Loucy (cell line): ENCODE measurements at regions not wholly inside any gene's neighbourhood (a gene's known extent, or its start where the extent isn't known, plus 50 kb on each side); places are given as distances from the start of the nearest gene placed in this dataset.

Source experiments
- H2AFZ ChIP-seq: fragments of 200-600 bp; sonication (generic); 2 replicates; pipeline ENCODE4 v1.6.0; 2016; ENCODE audit warnings: antibody characterized with exemption, mild to moderate bottlenecking, low read length, moderate library complexity
- H3F3A ChIP-seq: fragments of 200-600 bp; 2 replicates; pipeline ENCODE4 v1.6.0; 2016; ENCODE audit warnings: antibody characterized with exemption, low read depth, mild to moderate bottlenecking
- H3K27me3 ChIP-seq: fragments of 200-600 bp; sonication (generic); 2 replicates; pipeline ENCODE4 v1.6.1; 2014; ENCODE audit warnings: low read length, mild to moderate bottlenecking; ENCODE audit not compliant: insufficient read depth, poor library complexity, severe bottlenecking
- H3K36me3 ChIP-seq: fragments of 200-600 bp; sonication (generic); 2 replicates; pipeline ENCODE4 v1.6.1; 2016; ENCODE audit warnings: low read length; ENCODE audit not compliant: insufficient read depth
- H3K4me1 ChIP-seq: fragments of 200-600 bp; sonication (generic); 2 replicates; pipeline ENCODE4 v1.5.1; 2014; ENCODE audit warnings: low read length, mild to moderate bottlenecking; ENCODE audit not compliant: insufficient read depth, poor library complexity, severe bottlenecking
- H3K4me2 ChIP-seq: fragments of 200-600 bp; sonication (generic); 2 replicates; pipeline ENCODE4 v1.6.0; 2014; ENCODE audit warnings: antibody characterized with exemption, low read length, low read depth, mild to moderate bottlenecking; ENCODE audit not compliant: poor library complexity, severe bottlenecking
- H3K4me3 ChIP-seq: fragments of 200-600 bp; sonication (generic); 2 replicates; pipeline ENCODE4 v1.5.1; 2014; ENCODE audit warnings: low read length, mild to moderate bottlenecking, mixed read lengths; ENCODE audit not compliant: poor library complexity, severe bottlenecking
- H3K79me2 ChIP-seq: fragments of 200-600 bp; sonication (generic); 2 replicates; pipeline ENCODE4 v1.6.1; 2014; ENCODE audit warnings: low read length; ENCODE audit not compliant: insufficient read depth
- H3K9ac ChIP-seq: fragments of 200-600 bp; sonication (generic); 2 replicates; pipeline ENCODE4 v1.6.0; 2014; ENCODE audit warnings: mild to moderate bottlenecking, low read depth, low read length, moderate library complexity; ENCODE audit not compliant: poor library complexity, severe bottlenecking
- H3K9me2 ChIP-seq: fragments of 200-600 bp; sonication (generic); replicated peaks from 2 replicates; pipeline ENCODE4 v1.6.1; 2016; ENCODE audit warnings: low read depth, low read length, mixed read lengths
- H3K9me3 ChIP-seq: fragments of 200-600 bp; sonication (generic); 2 replicates; pipeline ENCODE4 v1.6.1; 2014; ENCODE audit warnings: mild to moderate bottlenecking, antibody characterized with exemption, low read length, low read depth; ENCODE audit not compliant: insufficient read depth
- H4K20me1 ChIP-seq: fragments of 200-600 bp; sonication (generic); 2 replicates; pipeline ENCODE4 v1.6.0; 2014; ENCODE audit warnings: antibody characterized with exemption, low read length, mild to moderate bottlenecking; ENCODE audit not compliant: insufficient read depth, poor library complexity, severe bottlenecking
- EZH2phosphoT487 ChIP-seq: fragments of 200-600 bp; IDR thresholded peaks from 2 replicates; pipeline ENCODE4 v1.6.1; 2018; ENCODE audit warnings: antibody characterized with exemption, mild to moderate bottlenecking, moderate library complexity, borderline replicate concordance
- TF ChIP-seq, protein P1 (sequence below): fragments of 200-600 bp; sonication (generic); conservative IDR thresholded peaks from 2 replicates; pipeline ENCODE4 v1.5.1; 2014; ENCODE audit warnings: mild to moderate bottlenecking, antibody characterized with exemption, low read length

GRCh38 chr2:225740086-225740485 lies 340.6 kb downstream of the NYAP2 start:
- Histone ChIP-seq H4K20me1 (no peaks in the 10 kb centered on the region), H3K79me2 (no peaks in the 10 kb centered on the region), H3F3A (no peaks in the 10 kb centered on the region), H2AFZ (no peak overlapping the region), H3K27me3 (no peaks in the 10 kb centered on the region), H3K36me3 (no peaks in the 10 kb centered on the region), H3K9me2 (no peaks in the 10 kb centered on the region), H3K4me1 (no peaks in the 10 kb centered on the region), H3K4me2 (no peak overlapping the region), H3K9me3 (no peaks in the 10 kb centered on the region), H3K4me3 (no peak overlapping the region), H3K9ac (no peak overlapping the region)
- no peak for TF ChIP-seq EZH2phosphoT487
- TF ChIP-seq, protein P1, sequence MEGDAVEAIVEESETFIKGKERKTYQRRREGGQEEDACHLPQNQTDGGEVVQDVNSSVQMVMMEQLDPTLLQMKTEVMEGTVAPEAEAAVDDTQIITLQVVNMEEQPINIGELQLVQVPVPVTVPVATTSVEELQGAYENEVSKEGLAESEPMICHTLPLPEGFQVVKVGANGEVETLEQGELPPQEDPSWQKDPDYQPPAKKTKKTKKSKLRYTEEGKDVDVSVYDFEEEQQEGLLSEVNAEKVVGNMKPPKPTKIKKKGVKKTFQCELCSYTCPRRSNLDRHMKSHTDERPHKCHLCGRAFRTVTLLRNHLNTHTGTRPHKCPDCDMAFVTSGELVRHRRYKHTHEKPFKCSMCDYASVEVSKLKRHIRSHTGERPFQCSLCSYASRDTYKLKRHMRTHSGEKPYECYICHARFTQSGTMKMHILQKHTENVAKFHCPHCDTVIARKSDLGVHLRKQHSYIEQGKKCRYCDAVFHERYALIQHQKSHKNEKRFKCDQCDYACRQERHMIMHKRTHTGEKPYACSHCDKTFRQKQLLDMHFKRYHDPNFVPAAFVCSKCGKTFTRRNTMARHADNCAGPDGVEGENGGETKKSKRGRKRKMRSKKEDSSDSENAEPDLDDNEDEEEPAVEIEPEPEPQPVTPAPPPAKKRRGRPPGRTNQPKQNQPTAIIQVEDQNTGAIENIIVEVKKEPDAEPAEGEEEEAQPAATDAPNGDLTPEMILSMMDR: no peak

DNA sequence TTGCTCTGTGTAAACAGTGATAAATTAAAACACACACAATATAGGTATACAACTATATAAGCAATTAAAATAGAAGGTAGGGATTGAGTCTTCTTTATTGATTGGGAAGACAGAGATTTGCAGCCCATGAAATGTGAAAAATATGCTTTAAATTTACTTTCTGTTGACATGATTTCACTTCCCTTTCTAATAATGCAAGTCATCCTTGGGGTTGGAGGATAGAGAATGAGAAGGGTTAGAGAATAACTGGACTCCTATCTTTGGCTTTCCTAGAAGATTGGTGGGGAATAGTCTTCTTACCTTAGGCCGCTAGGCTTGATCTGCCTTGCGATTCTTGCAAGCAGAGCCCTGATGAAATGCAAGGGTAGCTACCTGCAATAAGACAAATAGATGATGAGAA lies 339.8 kb downstream of the NYAP2 start:
- H3K4me3 ChIP-seq: no peak overlapping the region
- no peaks in the 10 kb centered on the region for H3K27me3 ChIP-seq
- H3K36me3 ChIP-seq: no peaks in the 10 kb centered on the region
- no peak for TF ChIP-seq EZH2phosphoT487
- TF ChIP-seq, protein P1: no peak
- H3K79me2 ChIP-seq: no peaks in the 10 kb centered on the region
- H3K4me1 ChIP-seq: no peaks in the 10 kb centered on the region
- no peaks in the 10 kb centered on the region for H3K9me2 ChIP-seq
- H3F3A ChIP-seq: no peaks in the 10 kb centered on the region
- no peak overlapping the region for H3K9ac ChIP-seq
- no peak overlapping the region for H3K4me2 ChIP-seq
- H3K9me3 ChIP-seq: no peaks in the 10 kb centered on the region
- no peaks in the 10 kb centered on the region for H4K20me1 ChIP-seq
- H2AFZ ChIP-seq: no peak overlapping the region

- Histone ChIP-seq H3K9ac (no peak overlapping the region), H3F3A (no peaks in the 10 kb centered on the region), H2AFZ (no peak overlapping the region), H3K4me2 (no peak overlapping the region), H3K79me2 (no peaks in the 10 kb centered on the region), H3K27me3 (no peaks in the 10 kb centered on the region), H3K36me3 (no peaks in the 10 kb centered on the region), H3K9me3 (no peaks in the 10 kb centered on the region), H3K9me2 (no peaks in the 10 kb centered on the region), H4K20me1 (no peaks in the 10 kb centered on the region), H3K4me1 (no peaks in the 10 kb centered on the region), H3K4me3 (no peak overlapping the region)
- TF ChIP-seq, protein P1: no peak
- no peak for TF ChIP-seq EZH2phosphoT487
Observed at GRCh38 chr2:225738735-225739134, 339.2 kb downstream of the NYAP2 start.
